K562 (cell line): ENCODE measurements at regions not wholly inside any gene's neighbourhood (a gene's known extent, or its start where the extent isn't known, plus 50 kb on each side); places are given as distances from the start of the nearest gene placed in this dataset.

Source experiments
- ETV5 ChIP-seq: sonication (generic); formaldehyde crosslinking; IDR thresholded peaks from 2 replicates; pipeline ENCODE4 v1.4.0; 2020; ENCODE audit warnings: low read depth, mild to moderate bottlenecking, missing genetic modification reagents
- MYC ChIP-seq, 2 experiments: fragments of 250-450 bp in 1 of 2; sonication (Bioruptor Pico) in 1 of 2; IDR thresholded peaks; 2 replicates each; pipeline versions ENCODE4 v1.5.1 to v1.6.1; 2012 to 2021; ENCODE audit warnings: low read depth in 2 of 2, borderline replicate concordance in 1 of 2, improper control_type of control experiment in 1 of 2, low read length in 1 of 2, mild to moderate bottlenecking in 1 of 2, moderate library complexity in 1 of 2
- ZNF133 ChIP-seq: fragments of 250-450 bp; sonication (Bioruptor Pico); IDR thresholded peaks from 2 replicates; pipeline ENCODE4 v1.4.0; 2020; ENCODE audit warnings: mild to moderate bottlenecking
- ZNF407 ChIP-seq: fragments of 450-650 bp; IDR thresholded peaks from 2 replicates; pipeline ENCODE4 v1.6.1; 2016; ENCODE audit warnings: low read depth

- TF ChIP-seq ZNF407, result no peak
- no peak for TF ChIP-seq MYC (IDR thresholded peaks at IDR 0.05; ENCODE audit: low read depth, low read length)
- no peak for TF ChIP-seq MYC (CRISPR knock-in tag; IDR thresholded peaks at IDR 0.05; ENCODE audit: borderline replicate concordance, low read depth)
- no peak for TF ChIP-seq ETV5
- TF ChIP-seq ZNF133 (CRISPR knock-in tag), result no peak
Measured at GRCh38 chr4:62194342-62194741, 994.2 kb downstream of the ADGRL3 start (continued).
